Activated naive CD8-positive, alpha-beta T cell treated with anti-CD3 and anti-CD28 coated beads, Interleukin-2, amount 50 U/mL, for 24 hours (primary cell): ENCODE measurements at regions not wholly inside any gene's neighbourhood (a gene's known extent, or its start where the extent isn't known, plus 50 kb on each side); places are given as distances from the start of the nearest gene placed in this dataset.

ENCODE experiments used
- ATAC-seq: fragments of 150-1000 bp; cut with Tn5 transposase; one replicate; pipeline ENCODE4 v1.10.0; 2021
- DNase-seq: peaks from one replicate; pipeline ENCODE4 v3.0.0; 2021
- H3K27ac Mint-ChIP-seq: one replicate; pipeline ENCODE4 v1.8.0; 2021; ENCODE audit warnings: mild to moderate bottlenecking, mixed read lengths
- H3K27me3 Mint-ChIP-seq: one replicate; pipeline ENCODE4 v1.8.0; 2021; ENCODE audit warnings: mixed read lengths
- H3K36me3 Mint-ChIP-seq: one replicate; pipeline ENCODE4 v1.8.0; 2021; ENCODE audit warnings: low read depth, mixed read lengths
- H3K4me1 Mint-ChIP-seq: one replicate; pipeline ENCODE4 v1.8.0; 2021; ENCODE audit warnings: mixed read lengths
- H3K4me3 Mint-ChIP-seq: one replicate; pipeline ENCODE4 v1.8.0; 2021; ENCODE audit warnings: mild to moderate bottlenecking, moderate library complexity, mixed read lengths
- H3K9me3 Mint-ChIP-seq: one replicate; pipeline ENCODE4 v1.8.0; 2021; ENCODE audit warnings: mixed read lengths

DNA sequence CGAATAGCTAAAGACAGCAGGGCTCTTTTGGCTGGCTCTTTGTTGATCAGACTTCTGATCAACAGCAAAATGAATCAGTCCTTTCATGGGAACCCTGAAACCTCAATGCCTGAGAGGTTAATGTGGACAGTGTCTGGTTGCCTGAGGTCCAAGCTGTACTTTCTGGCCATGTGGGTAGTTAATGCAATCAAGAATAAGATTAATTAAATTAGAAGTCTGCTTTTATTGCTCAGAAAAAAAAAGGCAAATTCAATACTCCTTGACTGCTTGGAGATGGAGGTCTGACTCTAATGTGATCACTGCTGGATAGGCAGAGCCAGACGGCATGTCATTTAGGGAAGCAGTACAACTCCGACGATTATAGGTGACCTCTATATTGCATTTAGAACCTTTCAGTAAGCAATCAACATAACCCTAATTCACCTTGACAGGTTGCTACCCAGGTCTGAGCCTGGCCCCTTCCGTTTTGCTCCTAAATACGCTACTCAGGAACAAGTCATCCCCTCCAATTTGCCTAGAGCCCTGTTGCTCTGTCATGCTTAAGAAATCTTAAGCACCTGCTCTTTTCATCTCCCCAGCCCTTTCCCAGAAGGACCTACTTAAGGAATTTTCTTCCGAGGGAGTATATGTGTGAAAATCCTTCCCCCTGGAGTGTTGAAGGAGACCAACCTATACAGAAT lies 370.0 kb upstream of the SPTLC3 start:
- Mint-ChIP-seq H3K9me3 (no peaks in the 10 kb centered on the region), H3K27ac (no peak overlapping the region), H3K4me3 (no peak overlapping the region), H3K27me3 (no peaks in the 10 kb centered on the region), H3K36me3 (no peaks in the 10 kb centered on the region), H3K4me1 (no peaks in the 10 kb centered on the region)
- ATAC-seq (no peak), DNase-seq (no peak)

DNA sequence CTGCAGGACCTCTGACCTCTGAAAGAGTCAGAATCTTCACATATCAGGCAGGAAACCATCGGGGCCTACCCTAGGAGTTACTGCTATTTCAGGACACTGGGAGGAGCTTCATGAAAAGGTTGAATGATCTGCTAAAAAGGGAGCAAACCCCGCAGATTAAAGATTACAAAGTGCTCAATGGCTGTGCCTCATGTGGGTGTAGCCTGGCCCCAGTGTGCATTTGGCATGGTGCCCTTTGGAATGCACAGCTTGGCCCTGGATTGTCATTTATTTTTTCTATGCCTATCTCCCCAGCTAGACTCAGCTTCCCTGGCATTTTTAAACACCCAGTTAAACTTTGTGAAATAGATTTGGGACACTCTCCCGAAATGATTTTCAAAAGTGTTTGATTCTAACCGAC lies 368.5 kb upstream of the SPTLC3 start:
- H3K4me3 Mint-ChIP-seq: no peak overlapping the region
- H3K4me1 Mint-ChIP-seq: no peaks in the 10 kb centered on the region
- H3K27me3 Mint-ChIP-seq: no peaks in the 10 kb centered on the region
- DNase-seq: no peak
- H3K36me3 Mint-ChIP-seq: no peaks in the 10 kb centered on the region
- ATAC-seq: no peak
- no peak overlapping the region for H3K27ac Mint-ChIP-seq
- peaks cover 4% of the 10 kb centered on the region for H3K9me3 Mint-ChIP-seq

GRCh38 chr20:12641619-12642018 lies 367.2 kb upstream of the SPTLC3 start:
- Mint-ChIP-seq H3K27ac (no peak overlapping the region), H3K9me3 (peaks cover 10% of the 10 kb centered on the region), H3K27me3 (no peaks in the 10 kb centered on the region), H3K4me1 (no peaks in the 10 kb centered on the region), H3K4me3 (no peak overlapping the region), H3K36me3 (no peaks in the 10 kb centered on the region)
- ATAC-seq (no peak), DNase-seq (no peak)

- no peaks in the 10 kb centered on the region for H3K4me1 Mint-ChIP-seq
- peaks cover 10% of the 10 kb centered on the region for H3K9me3 Mint-ChIP-seq
- ATAC-seq (no peak), DNase-seq (no peak)
- no peak overlapping the region for H3K27ac Mint-ChIP-seq
- no peak overlapping the region for H3K4me3 Mint-ChIP-seq
- H3K27me3 Mint-ChIP-seq: no peaks in the 10 kb centered on the region
- H3K36me3 Mint-ChIP-seq: no peaks in the 10 kb centered on the region
Observed at GRCh38 chr20:12644461-12644860, 364.3 kb upstream of the SPTLC3 start.

- H3K4me1 Mint-ChIP-seq: no peaks in the 10 kb centered on the region
- no peak overlapping the region for H3K4me3 Mint-ChIP-seq
- H3K27me3 Mint-ChIP-seq: no peaks in the 10 kb centered on the region
- no peaks in the 10 kb centered on the region for H3K36me3 Mint-ChIP-seq
- H3K9me3 Mint-ChIP-seq: peaks cover 15% of the 10 kb centered on the region
- ATAC-seq (no peak), DNase-seq (no peak)
- H3K27ac Mint-ChIP-seq: no peak overlapping the region
Observed at GRCh38 chr20:12649234-12649633, 359.5 kb upstream of the SPTLC3 start.

DNA sequence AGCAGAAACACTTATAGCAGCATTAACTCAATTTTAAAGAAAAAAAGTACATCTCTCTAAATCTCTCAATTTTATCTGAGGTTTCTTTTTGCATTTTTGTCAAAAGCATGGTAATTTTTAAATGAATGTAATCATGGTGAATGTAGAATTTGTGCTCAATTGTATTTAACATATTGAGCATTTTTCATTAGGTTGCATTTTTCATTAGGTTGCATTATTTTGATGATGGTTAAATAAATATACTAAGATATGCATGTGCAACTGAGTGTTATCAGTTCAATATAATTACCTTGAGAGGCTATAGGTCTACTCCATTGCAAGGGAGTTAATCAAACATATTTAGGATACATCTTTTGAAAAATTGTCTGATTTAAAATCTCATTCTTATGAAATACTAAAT lies 355.1 kb upstream of the SPTLC3 start:
- no peaks in the 10 kb centered on the region for H3K36me3 Mint-ChIP-seq
- DNase-seq (no peak), ATAC-seq (no peak)
- H3K27me3 Mint-ChIP-seq: no peaks in the 10 kb centered on the region
- H3K27ac Mint-ChIP-seq: no peak overlapping the region
- no peak overlapping the region for H3K4me3 Mint-ChIP-seq
- peaks cover 6% of the 10 kb centered on the region for H3K9me3 Mint-ChIP-seq
- no peaks in the 10 kb centered on the region for H3K4me1 Mint-ChIP-seq

DNA sequence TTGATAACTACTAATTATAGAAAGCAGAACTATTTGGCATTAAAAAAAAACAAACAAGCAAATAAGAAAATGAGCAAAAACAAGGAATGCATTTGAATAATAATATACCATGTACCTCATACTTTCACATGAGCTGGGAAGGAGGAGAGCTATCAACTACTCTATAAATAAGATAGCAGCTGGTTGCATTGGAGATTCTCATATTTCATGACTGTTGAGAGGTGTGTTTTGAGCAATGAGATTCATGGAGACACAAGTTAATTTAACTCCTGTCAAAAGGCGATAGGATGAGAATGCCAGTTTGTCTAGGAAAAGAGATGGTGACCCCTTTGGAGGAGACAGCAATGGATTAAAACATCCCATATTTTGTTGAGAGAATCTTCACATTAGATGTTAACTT lies 348.8 kb upstream of the SPTLC3 start:
- Mint-ChIP-seq H3K4me1 (no peaks in the 10 kb centered on the region), H3K27me3 (no peaks in the 10 kb centered on the region), H3K36me3 (no peaks in the 10 kb centered on the region)

DNA sequence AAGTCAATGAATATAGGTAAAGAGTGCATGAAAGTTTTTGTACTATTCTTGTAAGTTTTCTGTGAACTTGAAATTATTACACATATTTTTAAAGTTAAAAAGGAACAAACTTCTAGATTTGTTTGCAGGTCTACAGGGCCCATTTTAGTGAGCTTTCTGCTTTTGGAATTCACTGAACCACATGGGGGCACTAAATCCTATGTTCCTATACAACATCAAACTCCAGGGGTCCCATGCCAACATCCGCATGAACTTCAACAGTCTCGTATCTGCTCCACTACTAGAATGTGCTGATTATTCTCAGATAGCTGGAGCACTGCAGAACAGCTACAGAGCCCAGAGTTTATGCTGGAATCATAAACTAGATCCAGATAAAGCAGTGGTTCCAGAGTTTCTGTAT lies 347.9 kb upstream of the SPTLC3 start:
- Mint-ChIP-seq H3K4me3 (no peak overlapping the region), H3K27ac (no peak overlapping the region), H3K4me1 (no peaks in the 10 kb centered on the region), H3K36me3 (no peaks in the 10 kb centered on the region), H3K9me3 (peaks cover 9% of the 10 kb centered on the region), H3K27me3 (no peaks in the 10 kb centered on the region)
- ATAC-seq: no peak
- no peak for DNase-seq

More for the DNA sequence above, 348.8 kb upstream of the SPTLC3 start:
- Mint-ChIP-seq H3K4me3 (no peak overlapping the region), H3K27ac (no peak overlapping the region), H3K9me3 (peaks cover 9% of the 10 kb centered on the region)
- no peak for ATAC-seq
- DNase-seq: no peak

DNA sequence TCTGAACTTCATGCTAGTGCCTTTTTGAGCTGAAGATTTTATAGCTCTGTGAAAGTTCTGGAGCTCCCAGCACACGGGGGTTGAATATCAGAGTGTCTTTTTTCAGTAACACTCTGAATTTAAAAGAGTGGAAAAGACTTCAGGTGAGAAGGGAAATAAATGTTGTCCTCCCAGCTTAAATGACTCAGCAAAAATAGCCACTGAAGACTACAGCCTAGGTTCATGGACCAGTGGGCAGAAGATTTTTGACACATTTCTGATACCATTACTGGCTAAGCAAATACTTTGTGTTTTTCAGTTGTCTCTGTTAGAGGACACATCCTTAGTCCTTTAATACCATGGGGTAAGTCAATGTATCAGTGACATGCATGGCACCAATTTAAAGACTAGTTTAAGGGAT lies 338.5 kb upstream of the SPTLC3 start:
- no peak overlapping the region for H3K4me3 Mint-ChIP-seq
- DNase-seq (no peak), ATAC-seq (no peak)
- H3K9me3 Mint-ChIP-seq: peaks cover 6% of the 10 kb centered on the region
- no peak overlapping the region for H3K27ac Mint-ChIP-seq
- no peaks in the 10 kb centered on the region for H3K27me3 Mint-ChIP-seq
- no peaks in the 10 kb centered on the region for H3K36me3 Mint-ChIP-seq
- H3K4me1 Mint-ChIP-seq: no peaks in the 10 kb centered on the region

DNA sequence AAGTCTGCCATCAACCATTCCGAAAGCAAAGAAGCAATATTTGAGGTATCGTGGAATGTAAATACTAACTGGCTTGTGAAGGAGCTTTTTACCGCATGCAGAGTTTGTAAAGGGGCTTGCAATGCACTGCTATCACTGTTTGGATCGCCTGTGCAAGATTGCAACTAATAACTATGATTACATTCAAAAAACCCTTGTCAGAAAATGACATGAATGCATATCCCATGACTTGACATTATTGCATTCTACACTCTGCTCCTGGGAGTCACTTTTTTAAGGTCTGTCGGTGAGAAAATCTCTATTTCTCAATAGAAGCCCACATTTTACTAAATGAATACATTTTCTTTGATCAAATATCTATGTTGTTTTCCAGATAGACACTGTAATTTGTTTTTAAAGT lies 335.4 kb upstream of the SPTLC3 start:
- no peaks in the 10 kb centered on the region for H3K27me3 Mint-ChIP-seq
- H3K27ac Mint-ChIP-seq: no peak overlapping the region
- DNase-seq: no peak
- H3K4me3 Mint-ChIP-seq: no peak overlapping the region
- no peak for ATAC-seq
- no peaks in the 10 kb centered on the region for H3K36me3 Mint-ChIP-seq
- peaks cover 6% of the 10 kb centered on the region for H3K9me3 Mint-ChIP-seq
- no peaks in the 10 kb centered on the region for H3K4me1 Mint-ChIP-seq

DNA sequence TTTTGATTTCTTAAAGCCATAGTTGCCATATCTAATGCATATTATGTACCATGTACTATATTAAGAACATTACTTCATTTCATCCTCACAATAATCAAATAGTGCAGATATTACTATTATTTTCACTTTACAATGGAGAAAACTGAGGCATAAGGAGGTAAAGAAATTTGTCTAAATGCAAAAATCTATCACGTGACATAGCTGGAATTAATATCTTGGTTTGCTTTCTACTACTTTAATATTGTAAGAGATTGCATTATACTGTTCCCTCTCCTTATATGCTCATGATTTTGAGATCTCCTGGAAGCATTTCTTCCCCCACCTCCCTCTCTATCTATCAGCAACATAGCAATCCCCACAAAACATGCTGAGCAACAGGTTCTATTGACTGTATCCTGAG lies 330.8 kb upstream of the SPTLC3 start:
- H3K27ac Mint-ChIP-seq: no peak overlapping the region
- H3K4me1 Mint-ChIP-seq: no peaks in the 10 kb centered on the region
- H3K36me3 Mint-ChIP-seq: no peaks in the 10 kb centered on the region
- H3K9me3 Mint-ChIP-seq: no peaks in the 10 kb centered on the region
- no peak overlapping the region for H3K4me3 Mint-ChIP-seq
- DNase-seq (no peak), ATAC-seq (no peak)
- H3K27me3 Mint-ChIP-seq: no peaks in the 10 kb centered on the region

DNA sequence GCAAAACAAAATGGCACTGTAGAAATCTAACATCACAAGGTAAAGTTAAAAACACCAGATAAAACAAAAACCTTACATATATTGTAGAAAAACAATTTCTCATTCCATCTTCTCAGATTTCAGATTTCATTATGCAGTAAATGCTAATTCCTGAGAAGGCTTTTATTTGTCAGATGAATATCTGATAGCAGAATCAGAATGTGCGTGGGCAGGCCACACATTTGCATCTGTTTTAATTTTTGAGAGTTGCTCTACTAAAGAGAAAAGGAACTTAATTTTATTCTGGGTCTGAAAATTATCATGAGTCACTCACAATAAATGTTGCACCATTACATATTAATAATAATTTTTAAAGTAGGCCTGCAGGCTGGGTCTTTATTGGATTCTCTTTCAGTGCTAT lies 329.3 kb upstream of the SPTLC3 start:
- ATAC-seq (no peak), DNase-seq (no peak)
- Mint-ChIP-seq H3K27me3 (no peaks in the 10 kb centered on the region), H3K27ac (no peak overlapping the region), H3K4me3 (no peak overlapping the region), H3K36me3 (no peaks in the 10 kb centered on the region), H3K4me1 (no peaks in the 10 kb centered on the region), H3K9me3 (no peaks in the 10 kb centered on the region)

DNA sequence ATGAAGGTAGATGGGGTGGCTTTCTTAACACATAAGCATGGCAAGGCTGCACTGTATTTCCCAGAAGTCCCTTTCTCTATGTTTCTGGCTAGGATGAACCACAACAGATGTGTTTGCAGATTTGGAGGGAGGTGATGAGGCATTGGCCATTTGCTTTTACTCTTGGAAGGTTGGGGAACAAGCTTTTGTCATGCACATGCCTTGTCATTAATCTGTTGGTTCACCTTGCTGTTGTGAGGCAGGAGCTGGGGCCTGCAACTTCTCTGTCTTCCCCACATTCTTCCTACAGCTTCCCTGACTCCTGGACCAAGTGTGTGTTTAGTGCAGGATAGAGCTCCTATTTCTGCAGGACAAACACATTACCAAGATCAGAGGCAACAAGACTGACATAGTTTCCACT lies 326.2 kb upstream of the SPTLC3 start:
- H3K9me3 Mint-ChIP-seq: no peaks in the 10 kb centered on the region
- no peak overlapping the region for H3K4me3 Mint-ChIP-seq
- H3K27me3 Mint-ChIP-seq: no peaks in the 10 kb centered on the region

DNA sequence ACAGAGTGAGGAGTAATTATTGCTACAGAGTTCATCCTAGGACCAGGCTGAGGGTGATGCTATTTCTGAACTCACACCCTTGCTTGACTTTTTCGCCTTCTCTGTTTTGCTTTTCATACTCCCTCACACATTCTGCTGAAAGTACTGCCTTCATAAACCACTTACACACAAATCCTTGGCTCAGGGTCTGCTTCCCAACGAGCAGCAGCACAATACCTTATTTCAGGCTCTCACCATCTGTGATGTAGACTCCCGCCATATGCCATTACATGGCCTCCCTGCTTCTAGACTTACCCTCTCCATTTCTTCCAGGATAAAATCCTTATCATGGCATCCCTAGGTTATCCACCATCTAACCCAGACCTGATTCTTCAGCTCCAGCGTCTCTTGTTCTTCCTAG lies 321.3 kb upstream of the SPTLC3 start:
- no peak overlapping the region for H3K27ac Mint-ChIP-seq
- H3K36me3 Mint-ChIP-seq: no peaks in the 10 kb centered on the region
- no peaks in the 10 kb centered on the region for H3K4me1 Mint-ChIP-seq

More for the DNA sequence above, 326.2 kb upstream of the SPTLC3 start:
- DNase-seq (no peak), ATAC-seq (no peak)
- Mint-ChIP-seq H3K36me3 (no peaks in the 10 kb centered on the region), H3K4me1 (no peaks in the 10 kb centered on the region), H3K27ac (no peak overlapping the region)

GRCh38 chr20:12695937-12696336 lies 312.8 kb upstream of the SPTLC3 start:
- Mint-ChIP-seq H3K9me3 (no peaks in the 10 kb centered on the region), H3K36me3 (no peaks in the 10 kb centered on the region), H3K4me3 (no peak overlapping the region), H3K27ac (no peak overlapping the region), H3K27me3 (no peaks in the 10 kb centered on the region), H3K4me1 (no peaks in the 10 kb centered on the region)
- no peak for ATAC-seq
- no peak for DNase-seq

More for the DNA sequence above, 321.3 kb upstream of the SPTLC3 start:
- ATAC-seq: no peak
- no peak overlapping the region for H3K4me3 Mint-ChIP-seq
- no peaks in the 10 kb centered on the region for H3K9me3 Mint-ChIP-seq
- DNase-seq: no peak
- H3K27me3 Mint-ChIP-seq: no peaks in the 10 kb centered on the region

- H3K4me3 Mint-ChIP-seq: no peak overlapping the region
- H3K27me3 Mint-ChIP-seq: no peaks in the 10 kb centered on the region
- no peak overlapping the region for H3K27ac Mint-ChIP-seq
- no peaks in the 10 kb centered on the region for H3K36me3 Mint-ChIP-seq
- no peak for ATAC-seq
- DNase-seq: no peak
- H3K4me1 Mint-ChIP-seq: no peaks in the 10 kb centered on the region
- H3K9me3 Mint-ChIP-seq: no peaks in the 10 kb centered on the region
Observed at GRCh38 chr20:12698817-12699216, 310.0 kb upstream of the SPTLC3 start.
